H54 (cell line): ENCODE measurements at regions not wholly inside any gene's neighbourhood (a gene's known extent, or its start where the extent isn't known, plus 50 kb on each side); places are given as distances from the start of the nearest gene placed in this dataset.

Experiments
- DNase-seq: peaks from one replicate; pipeline ENCODE4 v3.0.0; 2011; ENCODE audit warnings: low spot score, mixed read lengths; ENCODE audit not compliant: insufficient read length
- FAIRE-seq: peaks from 3 replicates; lab custom pipeline; 2011; peaks lifted over from hg19 to GRCh38; lab: Jason Lieb, UNC
- POLR2A ChIP-seq: IDR thresholded peaks from 2 replicates; pipeline ENCODE4 v1.6.1; 2011; ENCODE audit warnings: low read depth, mild to moderate bottlenecking, low read length

DNA sequence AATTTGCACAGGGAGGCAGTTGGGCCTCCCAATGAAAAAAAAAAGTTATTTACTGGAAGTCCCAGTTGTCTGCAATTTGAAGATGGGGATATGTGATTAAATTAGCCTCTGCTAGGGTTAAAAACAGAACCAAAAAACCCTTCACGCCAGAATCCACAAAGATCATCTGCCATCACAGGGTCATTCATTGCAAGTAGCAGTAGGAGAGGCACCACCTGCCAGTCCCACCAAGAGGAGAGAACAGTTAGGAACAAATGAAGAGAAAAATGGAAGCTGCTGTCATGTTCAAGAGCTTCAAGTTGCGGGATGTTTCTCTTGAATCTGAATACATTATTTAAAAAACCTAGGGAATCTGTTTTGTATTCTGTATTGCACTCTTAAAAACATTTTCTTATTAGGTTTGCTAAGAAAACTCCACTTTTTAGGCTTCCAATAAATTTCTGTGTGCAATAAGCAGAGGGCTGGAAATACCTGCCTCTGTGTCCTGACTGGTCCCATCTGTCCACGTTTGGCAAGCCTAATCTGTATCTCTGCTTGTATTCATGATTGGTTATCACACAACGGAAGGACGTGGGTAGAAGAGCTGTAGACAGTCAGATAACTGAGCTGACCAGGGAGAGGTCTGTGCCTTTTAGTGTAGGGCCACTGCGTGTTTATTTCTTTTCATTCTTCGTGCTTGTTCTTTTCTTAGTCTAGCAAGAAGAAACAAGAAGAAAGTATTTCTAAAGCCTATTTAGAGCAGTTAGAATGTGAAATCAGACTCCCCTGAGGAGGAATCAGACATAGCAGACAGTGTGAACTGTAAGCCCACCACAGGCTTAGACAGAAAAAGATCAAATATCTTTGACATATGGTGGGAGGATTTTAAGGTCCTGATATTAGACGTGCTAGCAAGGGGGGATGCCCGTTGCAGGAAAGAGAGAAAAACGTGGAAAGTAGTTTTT lies 630.6 kb upstream of the SEMA6A start:
- no peak for TF ChIP-seq POLR2A
- FAIRE-seq (no peak), DNase-seq (no peak)

DNA sequence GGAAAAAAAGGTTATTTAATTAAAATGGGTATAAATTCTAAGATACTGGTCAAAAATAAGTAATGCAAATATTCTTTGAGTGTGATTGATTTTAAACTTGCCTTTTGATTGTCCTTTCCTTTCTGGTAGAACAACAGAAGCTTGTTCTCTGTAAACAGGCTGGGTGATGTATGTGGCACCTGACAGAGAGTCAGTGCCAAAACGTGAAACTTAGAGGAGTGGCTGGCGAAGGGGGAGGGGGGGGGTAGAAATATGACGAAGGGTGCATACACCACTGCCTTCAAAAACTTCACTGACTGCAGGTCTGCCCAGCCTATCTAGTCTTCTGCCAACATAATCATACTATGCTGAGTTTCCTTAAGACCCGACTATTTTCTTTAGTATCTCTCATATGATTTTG lies 629.8 kb upstream of the SEMA6A start:
- DNase-seq (no peak), FAIRE-seq (no peak)
- no peak for TF ChIP-seq POLR2A

DNA sequence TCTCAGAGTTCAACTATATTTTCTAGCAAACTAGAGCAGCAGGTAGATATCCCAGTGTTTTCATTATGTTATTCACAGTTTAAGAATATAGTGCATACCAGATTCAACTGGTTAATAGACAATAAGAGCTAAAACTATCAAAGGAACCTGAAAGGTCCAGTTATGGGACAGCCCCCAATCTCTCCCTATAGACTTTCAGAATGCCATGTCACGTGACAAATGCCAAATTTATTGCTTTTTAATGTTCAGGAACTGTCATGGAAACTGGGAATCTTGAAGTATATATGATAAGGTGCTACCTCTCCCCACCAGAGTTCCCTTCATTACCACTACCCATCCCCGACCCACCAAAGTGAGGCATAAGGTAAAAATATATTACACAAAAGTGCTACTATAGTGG lies 629.0 kb upstream of the SEMA6A start:
- no peak for DNase-seq
- no peak for TF ChIP-seq POLR2A
- FAIRE-seq, result no peak

DNA sequence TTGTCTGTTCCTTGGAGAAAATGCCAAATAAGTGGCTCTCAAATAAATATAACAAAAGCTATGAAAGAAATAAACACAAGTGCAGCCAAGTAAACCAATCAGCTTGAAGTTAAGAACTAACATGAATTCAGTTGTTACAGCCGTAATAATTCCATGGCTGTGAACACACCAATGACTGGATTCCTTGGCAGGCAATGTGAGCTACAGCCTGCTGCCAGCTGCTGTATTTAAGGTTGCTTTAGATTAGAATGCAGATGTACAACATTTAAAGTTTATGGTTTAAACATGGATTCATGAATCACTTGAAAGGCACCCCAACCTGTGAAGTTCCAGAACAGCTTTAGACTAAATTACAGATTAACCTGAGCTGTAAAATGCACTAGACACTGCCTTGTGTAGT lies 626.4 kb upstream of the SEMA6A start:
- no peak for DNase-seq
- no peak for FAIRE-seq
- TF ChIP-seq POLR2A, result no peak

DNA sequence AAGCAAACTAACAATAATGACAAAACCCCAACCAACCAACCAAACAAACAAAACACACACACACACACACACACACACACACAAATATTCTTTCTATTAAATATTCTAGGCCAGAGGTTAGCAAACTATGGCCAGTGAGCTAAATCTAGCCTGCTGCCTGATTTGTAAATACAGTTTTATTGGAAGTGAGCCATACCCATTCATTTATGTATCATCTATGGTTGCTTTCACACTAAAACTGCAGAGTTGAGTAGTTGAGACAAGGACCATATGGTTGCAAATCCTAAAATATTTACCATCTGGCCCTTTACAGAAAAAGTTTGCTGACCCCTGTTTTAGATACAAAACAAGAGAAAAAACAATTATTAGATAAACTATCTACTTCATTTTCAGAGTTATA lies 620.5 kb upstream of the SEMA6A start:
- TF ChIP-seq POLR2A, result no peak
- DNase-seq (no peak), FAIRE-seq (no peak)

DNA sequence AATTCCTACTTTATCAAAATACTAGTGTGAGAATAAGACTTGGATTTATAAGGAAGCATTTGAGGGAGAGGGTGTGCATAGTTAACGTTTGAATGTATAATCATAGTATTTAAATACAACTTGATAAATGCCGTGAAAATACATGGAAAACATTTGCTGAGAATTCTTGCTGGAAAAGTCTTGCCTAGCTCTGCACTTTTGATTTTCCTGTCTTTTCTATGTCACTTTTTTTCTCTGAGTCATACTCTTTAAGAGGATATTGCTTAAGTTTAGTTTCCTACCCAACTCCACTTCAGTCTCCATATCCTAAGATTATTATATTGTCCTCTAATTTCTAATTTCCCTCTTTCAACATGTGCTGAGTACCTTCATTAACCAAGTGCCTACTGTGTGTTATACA lies 616.6 kb upstream of the SEMA6A start:
- FAIRE-seq (no peak), DNase-seq (no peak)
- no peak for TF ChIP-seq POLR2A

GRCh38 chr5:117189784-117190183 lies 615.2 kb upstream of the SEMA6A start:
- TF ChIP-seq POLR2A, result no peak
- FAIRE-seq (no peak), DNase-seq (no peak)

GRCh38 chr5:117188211-117188610 lies 613.6 kb upstream of the SEMA6A start:
- FAIRE-seq (no peak), DNase-seq (no peak)
- TF ChIP-seq POLR2A, result no peak

GRCh38 chr5:117186751-117187150 lies 612.1 kb upstream of the SEMA6A start:
- no peak for TF ChIP-seq POLR2A
- DNase-seq, result no peak
- FAIRE-seq, result no peak

- DNase-seq (no peak), FAIRE-seq (no peak)
- TF ChIP-seq POLR2A, result no peak
Measured at GRCh38 chr5:117183326-117183725, 608.7 kb upstream of the SEMA6A start.

- TF ChIP-seq POLR2A, result no peak
- no peak for FAIRE-seq
- DNase-seq, result no peak
Measured at GRCh38 chr5:117182104-117182503, 607.5 kb upstream of the SEMA6A start.

GRCh38 chr5:117177302-117177701 lies 602.7 kb upstream of the SEMA6A start:
- TF ChIP-seq POLR2A, result no peak
- no peak for FAIRE-seq
- DNase-seq, result no peak

GRCh38 chr5:117165068-117165467 lies 590.4 kb upstream of the SEMA6A start:
- FAIRE-seq, result no peak
- TF ChIP-seq POLR2A, result no peak
- no peak for DNase-seq

- FAIRE-seq (no peak), DNase-seq (no peak)
- no peak for TF ChIP-seq POLR2A
Measured at GRCh38 chr5:117161718-117162335, 587.2 kb upstream of the SEMA6A start.

DNA sequence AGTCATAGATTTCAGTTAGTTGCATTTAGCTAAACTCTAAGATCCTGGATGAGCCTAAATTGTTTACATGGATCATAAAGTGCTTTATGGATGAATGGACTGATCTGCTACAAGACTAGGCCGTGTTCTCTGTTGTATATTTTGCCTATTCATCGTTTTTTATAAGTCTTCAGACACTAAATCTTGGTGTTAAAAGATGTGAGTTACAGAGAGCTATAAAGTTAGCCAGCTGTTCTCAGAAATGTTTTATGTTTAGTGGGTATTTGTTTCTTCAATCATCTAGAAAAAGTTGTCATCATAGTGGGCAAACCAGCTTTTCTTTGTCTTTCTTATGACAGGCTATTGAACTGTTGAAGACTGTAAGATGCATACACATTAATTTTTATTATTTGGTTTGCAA lies 585.8 kb upstream of the SEMA6A start:
- FAIRE-seq (no peak), DNase-seq (no peak)
- TF ChIP-seq POLR2A, result no peak

GRCh38 chr5:117149312-117149711 lies 574.7 kb upstream of the SEMA6A start:
- TF ChIP-seq POLR2A, result no peak
- DNase-seq (no peak), FAIRE-seq (no peak)
